GM19395 (cell line): ENCODE measurements at regions not wholly inside any gene's neighbourhood (a gene's known extent, or its start where the extent isn't known, plus 50 kb on each side); places are given as distances from the start of the nearest gene placed in this dataset.
"Not testable (repeated sequence)": the region's sequence is repeated elsewhere in the genome, so short reads cannot be mapped to it uniquely, and the experiment has no call there.

Experiments used
- ATAC-seq: cut with Tn5 transposase; IDR thresholded peaks from one replicate; pipeline ENCODE4 v1.9.1; 2021; ENCODE audit warnings: mild to moderate bottlenecking, moderate library complexity; ENCODE audit not compliant: unreplicated experiment

- no peak for ATAC-seq
Observed at GRCh38 chr7:21304808-21305375, 123.0 kb upstream of the SP4 start.

GRCh38 chr7:21305455-21306235, 122.2 kb upstream of the SP4 start:
- ATAC-seq, result no peak

GRCh38 chr7:21314954-21315353, 112.9 kb upstream of the SP4 start:
- no peak for ATAC-seq

- ATAC-seq, result no peak
Observed at GRCh38 chr7:21317966-21318915, 109.6 kb upstream of the SP4 start.

- ATAC-seq, result no peak
Observed at GRCh38 chr7:21318916-21319270, 109.0 kb upstream of the SP4 start.

- ATAC-seq, result no peak
Observed at GRCh38 chr7:21326241-21326640, 101.6 kb upstream of the SP4 start.

- no peak for ATAC-seq
Observed at GRCh38 chr7:21326921-21327320, 101.0 kb upstream of the SP4 start.

- no peak for ATAC-seq
Observed at GRCh38 chr7:21327422-21328409, 100.2 kb upstream of the SP4 start.

- no peak for ATAC-seq
Observed at GRCh38 chr7:21330462-21331178, 97.3 kb upstream of the SP4 start.

- no peak for ATAC-seq
Observed at GRCh38 chr7:21334906-21335305, 93.0 kb upstream of the SP4 start.

- no peak for ATAC-seq
Observed at GRCh38 chr7:21336743-21337142, 91.1 kb upstream of the SP4 start.

GRCh38 chr7:21338728-21339164, 89.1 kb upstream of the SP4 start:
- no peak for ATAC-seq

- not testable (repeated sequence) for ATAC-seq
Observed at GRCh38 chr7:21344900-21345299, 83.0 kb upstream of the SP4 start.

- no peak for ATAC-seq
Observed at GRCh38 chr7:21345361-21345760, 82.5 kb upstream of the SP4 start.

- no peak for ATAC-seq
Observed at GRCh38 chr7:21346297-21346696, 81.6 kb upstream of the SP4 start.

GRCh38 chr7:21352540-21353387, 75.1 kb upstream of the SP4 start:
- ATAC-seq, result peak; percentile 81

GRCh38 chr7:21353388-21353780, 74.5 kb upstream of the SP4 start:
- ATAC-seq, result no peak

GRCh38 chr7:21354284-21354683, 73.6 kb upstream of the SP4 start:
- ATAC-seq, result no peak

- peak; percentile 88 for ATAC-seq
Observed at GRCh38 chr7:21355406-21355874, 72.4 kb upstream of the SP4 start.
